ENCODE measurements at regions not wholly inside any gene's neighbourhood (a gene's known extent, or its start where the extent isn't known, plus 50 kb on each side); places are given as distances from the start of the nearest gene placed in this dataset.

DNA sequence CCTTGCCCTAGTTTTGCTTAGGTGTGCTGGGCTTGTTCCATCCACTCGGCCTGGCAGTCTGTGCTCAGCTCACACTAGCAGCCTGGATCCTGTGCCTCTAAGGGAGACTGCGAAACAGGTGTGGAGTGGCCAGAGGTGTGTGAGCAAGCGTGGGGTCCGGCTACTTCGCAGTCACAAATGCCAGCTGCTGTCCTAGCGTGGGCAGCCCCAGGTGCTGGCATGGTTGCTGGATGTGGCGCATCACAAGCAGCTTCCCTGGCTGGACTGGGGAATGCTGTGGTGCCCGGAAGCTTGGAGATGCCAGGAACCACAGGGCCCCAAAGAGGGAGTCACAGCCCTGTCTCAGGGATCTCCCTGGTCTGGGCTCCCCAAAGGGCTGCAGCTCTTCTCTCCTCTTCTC, 119.0 kb upstream of the TMEFF2 start:
- DNase-seq (ENCODE audit: low spot score), result no peak

- no peak for DNase-seq (ENCODE audit: low spot score)
Measured at GRCh38 chr2:192311701-192312460, 117.1 kb upstream of the TMEFF2 start.

DNA sequence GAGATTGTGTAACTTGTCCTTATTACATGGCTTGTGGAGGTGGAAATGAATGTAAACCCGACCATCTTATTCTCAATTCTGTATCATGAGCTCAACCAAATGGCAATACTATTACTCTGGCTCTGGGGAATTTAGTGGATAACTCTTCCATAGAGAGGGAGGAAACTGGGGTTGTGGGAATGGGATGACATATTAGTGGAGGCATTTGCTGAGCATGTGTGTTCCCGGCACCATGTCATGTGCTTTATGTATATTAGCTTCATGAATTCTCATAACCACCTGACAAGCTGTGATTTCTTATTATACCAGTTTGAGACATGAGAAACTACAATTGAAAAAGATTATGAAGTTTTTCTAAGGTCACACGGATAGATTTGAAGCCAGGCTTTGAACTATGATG, 112.8 kb upstream of the TMEFF2 start:
- DNase-seq (ENCODE audit: low spot score), result no peak

- no peak for DNase-seq (ENCODE audit: low spot score)
Measured at GRCh38 chr2:192298664-192299063, 103.9 kb upstream of the TMEFF2 start.

DNA sequence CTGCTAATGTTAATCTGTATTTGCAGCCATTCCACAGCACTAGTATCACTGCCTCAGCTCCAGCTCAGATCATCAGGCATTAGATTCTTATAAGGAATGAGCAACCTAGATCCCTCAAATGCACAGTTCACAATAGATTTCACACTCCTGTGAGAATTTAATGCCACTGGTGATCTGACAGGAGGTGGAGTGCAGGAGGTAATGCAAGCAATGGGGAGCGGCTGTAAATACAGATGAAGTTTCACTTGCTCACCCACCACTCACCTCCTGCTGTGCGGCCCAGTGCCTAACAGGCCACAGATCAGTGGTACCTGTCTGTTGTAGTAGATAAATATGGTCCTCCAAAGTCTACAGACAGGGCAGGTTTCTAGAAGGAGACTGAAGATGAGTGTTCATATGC, 97.7 kb upstream of the TMEFF2 start:
- no peak for DNase-seq (ENCODE audit: low spot score)

GRCh38 chr2:192288295-192288694, 93.6 kb upstream of the TMEFF2 start:
- no peak for DNase-seq (ENCODE audit: low spot score)

GRCh38 chr2:192286093-192286701, 91.5 kb upstream of the TMEFF2 start:
- DNase-seq (ENCODE audit: low spot score), result no peak

DNA sequence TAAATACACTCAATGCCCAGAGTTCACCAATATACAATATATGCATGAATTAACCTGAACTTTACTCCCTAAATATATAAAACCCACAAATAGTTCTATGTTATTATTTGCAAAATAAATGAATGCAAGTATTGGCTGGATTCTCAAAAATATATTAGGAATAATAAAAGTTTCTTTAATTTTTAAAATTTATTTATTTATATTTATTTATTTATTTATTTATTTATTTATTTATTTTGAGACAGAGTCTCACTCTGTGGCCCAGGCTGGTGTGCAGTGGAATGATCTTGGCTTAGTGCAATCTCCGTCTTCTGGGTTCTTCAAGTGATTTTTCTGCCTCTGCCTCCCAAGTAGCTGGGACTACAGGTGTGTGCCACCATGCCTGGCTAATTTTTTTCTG, 88.7 kb upstream of the TMEFF2 start:
- no peak for DNase-seq (ENCODE audit: low spot score)

DNA sequence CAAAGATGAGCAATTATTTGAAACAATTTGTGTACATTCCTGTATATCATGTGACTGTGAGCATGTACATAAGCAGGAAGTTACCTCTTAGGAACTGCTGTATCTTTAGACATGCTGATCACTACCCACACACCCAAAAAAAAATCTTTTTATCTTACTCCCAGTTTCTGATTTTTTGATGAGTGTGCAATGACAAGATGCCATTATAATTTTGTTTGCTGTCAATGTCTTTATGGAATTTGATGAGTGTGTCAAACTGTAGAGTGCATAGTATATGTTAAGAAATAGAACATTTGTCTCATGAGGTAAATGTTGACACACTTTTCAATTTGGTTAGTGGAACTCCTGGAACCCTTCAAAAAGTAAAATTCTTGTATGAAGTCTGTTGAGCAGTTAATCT, 84.0 kb upstream of the TMEFF2 start:
- DNase-seq (ENCODE audit: low spot score), result no peak

DNA sequence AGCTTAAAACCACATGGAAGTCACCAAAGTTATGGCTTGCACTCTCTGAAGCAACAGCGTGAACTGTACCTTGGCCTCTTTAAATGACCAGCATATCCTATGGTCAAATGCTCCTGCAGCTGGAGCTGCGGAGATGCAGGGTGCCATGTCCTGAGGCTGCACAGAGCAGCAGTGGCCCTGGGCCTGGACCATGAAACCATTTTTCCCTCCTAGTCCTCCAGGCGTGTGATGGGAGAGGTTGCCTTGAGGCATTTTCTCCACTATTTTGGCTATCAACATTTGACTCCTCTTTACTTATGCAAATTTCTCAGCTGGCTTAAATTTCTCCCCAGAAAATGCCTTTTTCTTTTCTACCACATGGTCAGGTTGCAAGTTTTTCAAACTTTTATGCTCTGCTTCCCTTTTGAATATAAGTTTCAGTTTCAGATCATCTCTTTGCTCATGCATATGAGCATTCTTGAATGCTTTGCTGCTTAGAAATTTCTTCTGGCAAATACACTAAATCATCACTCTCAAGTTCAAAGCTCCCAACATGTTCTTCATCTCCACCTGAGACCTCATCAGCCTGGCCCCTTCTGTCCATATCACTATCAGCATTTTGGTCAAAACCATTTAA, 82.9 kb upstream of the TMEFF2 start:
- DNase-seq (ENCODE audit: low spot score), result no peak

DNA sequence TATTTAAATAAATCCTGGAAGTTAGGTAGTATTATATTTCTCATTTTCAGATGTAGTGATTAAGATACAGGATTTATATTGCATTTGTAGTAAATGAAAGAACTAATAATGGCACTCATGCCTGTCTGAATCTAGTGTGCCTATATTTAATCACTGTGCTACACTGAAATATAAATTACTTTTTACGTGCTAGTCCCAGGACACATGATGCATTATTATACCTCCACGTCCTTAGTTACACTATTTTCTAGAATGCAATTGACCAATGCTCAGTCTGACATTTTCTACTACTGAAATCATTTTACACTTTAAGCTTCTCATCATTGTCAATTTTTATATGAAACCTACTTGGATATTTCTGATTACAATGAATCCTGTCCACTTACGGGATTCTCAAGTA, 80.9 kb upstream of the TMEFF2 start:
- DNase-seq (ENCODE audit: low spot score), result no peak

DNA sequence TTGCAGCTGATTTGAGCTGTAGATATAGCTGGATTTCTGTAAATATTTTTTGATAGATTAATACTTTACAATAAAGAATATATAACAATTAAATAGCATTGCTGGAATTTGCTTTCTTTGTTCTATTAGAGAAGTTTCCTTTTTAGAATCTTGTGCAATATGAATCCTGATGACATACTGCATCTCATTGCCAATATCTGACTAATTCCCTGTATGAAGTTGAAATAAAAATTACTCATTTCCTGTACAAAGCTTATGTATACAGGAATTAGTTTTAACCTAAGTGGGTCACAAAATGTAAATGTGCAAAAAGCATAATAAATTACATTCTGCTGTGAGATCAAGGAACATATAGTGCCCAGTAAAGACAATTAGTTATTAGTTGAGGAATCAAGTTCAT, 72.8 kb upstream of the TMEFF2 start:
- peak; percentile 8 for DNase-seq (ENCODE audit: low spot score)

GRCh38 chr2:192265751-192266150, 71.0 kb upstream of the TMEFF2 start:
- no peak for DNase-seq (ENCODE audit: low spot score)

GRCh38 chr2:192254444-192254843, 59.7 kb upstream of the TMEFF2 start:
- DNase-seq (ENCODE audit: low spot score), result no peak

DNA sequence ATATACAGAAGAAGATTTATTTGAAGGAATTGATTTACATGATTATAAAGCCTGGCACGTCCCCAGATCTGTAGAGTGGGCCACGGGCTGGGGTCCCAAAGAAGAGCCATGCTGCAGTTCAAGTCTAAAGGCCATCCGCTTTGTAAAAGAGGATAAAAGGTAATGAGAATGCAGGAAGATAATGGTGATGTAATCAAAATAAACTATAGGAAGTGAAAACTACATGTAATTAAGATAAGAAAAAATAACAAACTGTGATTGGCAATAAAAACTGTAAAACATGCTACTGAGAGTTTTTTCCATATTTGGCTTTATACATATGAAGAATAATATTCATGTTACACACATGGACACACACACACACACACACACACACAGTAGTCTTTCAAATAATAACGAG, 59.0 kb upstream of the TMEFF2 start:
- no peak for DNase-seq (ENCODE audit: low spot score)

DNA sequence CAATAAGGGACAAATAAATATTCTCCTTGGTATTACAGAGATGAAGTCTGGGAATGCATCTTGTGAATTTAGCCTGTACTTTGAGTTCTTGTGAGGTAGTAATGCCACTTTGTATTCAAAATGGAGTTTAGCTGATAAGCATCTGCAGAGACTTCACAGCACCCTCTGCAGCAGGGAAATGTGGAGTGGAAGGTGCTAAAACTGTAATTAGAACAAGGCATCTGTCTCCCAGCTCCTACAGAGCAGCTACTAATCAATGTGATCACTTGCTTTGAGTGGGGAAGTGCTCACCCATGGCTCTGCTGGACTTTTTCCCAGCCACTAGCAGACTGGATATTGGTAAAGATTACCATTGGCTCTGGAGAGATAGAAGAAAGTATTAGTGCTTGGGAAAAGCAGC, 56.2 kb upstream of the TMEFF2 start:
- no peak for DNase-seq (ENCODE audit: low spot score)

GRCh38 chr2:192247456-192247855, 52.7 kb upstream of the TMEFF2 start:
- DNase-seq (ENCODE audit: low spot score), result no peak

DNA sequence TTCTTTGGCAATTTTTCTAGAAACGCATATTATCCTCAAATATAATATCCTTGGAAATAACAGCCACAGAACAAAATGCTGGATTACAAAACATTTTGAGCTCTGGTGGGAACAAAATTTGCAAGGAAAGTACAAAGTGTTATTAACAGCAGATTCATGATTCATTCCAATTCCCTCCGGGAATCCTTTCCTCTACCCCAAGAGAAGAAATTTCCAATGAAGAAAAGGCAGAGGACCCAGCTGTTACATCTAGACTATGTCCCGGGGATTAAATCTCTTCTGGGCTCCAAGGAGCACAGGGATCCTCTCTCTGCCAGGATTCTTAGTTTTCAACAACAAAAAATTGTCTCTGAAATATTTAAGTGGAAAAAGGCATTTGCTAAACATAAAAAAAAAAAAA, 51.6 kb upstream of the TMEFF2 start:
- no peak for DNase-seq (ENCODE audit: low spot score)

DNA sequence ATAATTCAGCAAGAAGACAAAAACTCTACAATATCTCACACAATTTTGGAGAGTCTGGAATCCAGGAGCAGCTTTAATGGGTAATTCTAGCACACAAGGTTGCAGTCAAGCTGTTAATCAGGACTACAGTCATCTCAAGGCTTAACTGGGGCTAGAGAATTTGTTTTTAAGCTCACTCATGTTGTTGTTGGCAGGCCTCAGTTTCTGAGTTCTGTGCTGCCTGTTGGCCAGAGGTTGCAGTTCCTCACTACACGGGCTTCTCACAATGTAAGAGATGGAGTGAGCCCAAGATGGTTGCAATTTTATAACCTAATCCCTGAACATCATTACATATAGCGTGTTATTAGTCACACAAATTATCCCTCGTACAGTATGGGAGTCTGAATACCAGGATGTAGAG, 50.6 kb upstream of the TMEFF2 start:
- DNase-seq (ENCODE audit: low spot score), result no peak

All from umbilical cord (tissue), 1 donor.